ENCODE measurements at regions not wholly inside any gene's neighbourhood (a gene's known extent, or its start where the extent isn't known, plus 50 kb on each side); places are given as distances from the start of the nearest gene placed in this dataset.

DNA sequence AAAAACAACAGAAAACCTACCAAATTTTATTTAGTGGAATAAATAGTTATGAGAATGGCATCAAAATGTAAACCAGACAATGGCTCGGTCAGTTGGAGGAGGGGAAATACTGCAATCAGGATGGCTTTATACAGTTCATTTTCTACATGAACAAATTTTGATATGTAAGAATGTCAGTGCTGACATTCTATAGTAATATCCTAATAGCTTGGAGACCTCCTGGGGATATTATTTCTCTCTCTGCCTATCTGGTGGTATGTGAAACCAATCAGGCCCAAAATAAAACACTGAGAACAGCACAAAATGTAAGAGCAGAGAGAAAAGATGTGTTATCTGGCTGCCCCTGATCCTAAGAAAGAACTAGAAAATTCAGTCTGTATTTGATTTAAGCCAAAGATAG lies 327.7 kb downstream of the UBE3D start:
- Histone ChIP-seq H3K9me2 (no peaks in the 10 kb centered on the region), H3K4me2 (no peak overlapping the region), H4K20me1 (ENCODE audit: insufficient read depth) (no peaks in the 10 kb centered on the region), H3F3A (replicated peaks; ENCODE audit: insufficient read depth) (peaks cover 14% of the 10 kb centered on the region), H3K4me3 (ENCODE audit: low read depth in 2 of 2, low read length in 1 of 2) (no peak overlapping the region), H3K9me3 (no peaks in the 10 kb centered on the region), H3K36me3 (replicated peaks in 1 of 2; ENCODE audit: control insufficient read depth in 1 of 2, insufficient read depth in 2 of 2, low read length in 1 of 2) (no peaks in the 10 kb centered on the region), H3K27me3 (ENCODE audit: insufficient read depth) (no peaks in the 10 kb centered on the region), H3K9ac (no peak overlapping the region), H3K4me1 (ENCODE audit: control insufficient read depth in 1 of 2, insufficient read depth in 2 of 2, low read depth in 1 of 2, low read length in 1 of 2) (peaks cover 0 to 6% of the 10 kb centered on the region in 2 experiments; a peak in 1 of 4 replicates), H3K79me2 (ENCODE audit: insufficient read depth) (no peaks in the 10 kb centered on the region), H2AFZ (ENCODE audit: low read depth) (no peak overlapping the region), H3K27ac (ENCODE audit: low read depth in 2 of 2, low read length in 1 of 2) (no peak overlapping the region)
- no peak for DNase-seq
- 46% methylated on average over 1 of the region's 1 CpG for whole genome bisulfite sequencing (ENCODE audit: low lambda C conversion rate)
- TF ChIP-seq NRF1 (IDR thresholded peaks at IDR 0.05; ENCODE audit: low read depth, low read length): no peak
- CTCF ChIA-PET: no interaction called here
- POLR2A ChIA-PET: no interaction called here

DNA sequence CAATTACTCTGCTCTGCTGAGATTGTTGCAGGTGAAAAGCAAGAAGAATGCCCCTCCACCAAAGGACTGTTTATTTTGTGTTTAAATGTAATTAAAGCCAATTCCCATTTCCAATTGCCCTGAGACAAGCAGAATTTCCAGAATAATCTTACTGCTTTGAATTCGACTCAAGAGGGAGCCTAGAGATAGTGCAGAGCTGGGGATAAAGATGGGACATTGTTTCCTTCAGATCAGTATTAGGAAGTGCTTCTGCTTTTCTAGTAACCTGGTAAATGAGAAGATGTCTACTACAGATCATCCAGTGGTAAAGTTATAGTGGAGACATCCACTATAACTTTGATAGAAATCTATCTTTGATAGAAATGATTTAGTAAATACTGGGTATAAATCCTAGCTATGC lies 326.9 kb downstream of the UBE3D start:
- Histone ChIP-seq H3K9me3 (no peaks in the 10 kb centered on the region), H3K9me2 (no peaks in the 10 kb centered on the region), H2AFZ (ENCODE audit: low read depth) (no peak overlapping the region), H4K20me1 (ENCODE audit: insufficient read depth) (no peaks in the 10 kb centered on the region), H3F3A (replicated peaks; ENCODE audit: insufficient read depth) (peaks cover 14% of the 10 kb centered on the region), H3K4me1 (ENCODE audit: control insufficient read depth in 1 of 2, insufficient read depth in 2 of 2, low read depth in 1 of 2, low read length in 1 of 2) (peaks cover 0 to 6% of the 10 kb centered on the region in 2 experiments; a peak in 1 of 4 replicates), H3K4me2 (no peak overlapping the region), H3K9ac (no peak overlapping the region), H3K79me2 (ENCODE audit: insufficient read depth) (no peaks in the 10 kb centered on the region), H3K27me3 (ENCODE audit: insufficient read depth) (no peaks in the 10 kb centered on the region), H3K27ac (ENCODE audit: low read depth in 2 of 2, low read length in 1 of 2) (no peak overlapping the region), H3K36me3 (replicated peaks in 1 of 2; ENCODE audit: control insufficient read depth in 1 of 2, insufficient read depth in 2 of 2, low read length in 1 of 2) (no peaks in the 10 kb centered on the region), H3K4me3 (ENCODE audit: low read depth in 2 of 2, low read length in 1 of 2) (no peak overlapping the region)
- ChIA-PET CTCF (interaction anchor here (1.0 to 1.8 kb wide), 2 partner anchors 27 to 35 kb away, joined by 3 to 5 read pairs; no protein-coding TSS in a partner anchor), POLR2A (no interaction called here)
- 18% methylated on average over 1 of the region's 1 CpG for WGBS (ENCODE audit: low lambda C conversion rate)
- DNase-seq: no peak
- TF ChIP-seq, protein P1, sequence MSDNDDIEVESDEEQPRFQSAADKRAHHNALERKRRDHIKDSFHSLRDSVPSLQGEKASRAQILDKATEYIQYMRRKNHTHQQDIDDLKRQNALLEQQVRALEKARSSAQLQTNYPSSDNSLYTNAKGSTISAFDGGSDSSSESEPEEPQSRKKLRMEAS (IDR thresholded peaks at IDR 0.05; ENCODE audit: low read depth): no peak
- no peak for TF ChIP-seq EZH2phosphoT487 (IDR thresholded peaks at IDR 0.05; ENCODE audit: borderline replicate concordance, low read depth)
- no peak for TF ChIP-seq TAF1 (IDR thresholded peaks at IDR 0.05; ENCODE audit: borderline replicate concordance, low read depth, low read length)
- TF ChIP-seq TEAD4 (IDR thresholded peaks at IDR 0.05; ENCODE audit: borderline replicate concordance, insufficient read depth): no peak
- TF ChIP-seq RFX5 (IDR thresholded peaks at IDR 0.05; ENCODE audit: low read length): no peak
- TF ChIP-seq RAD21 (IDR thresholded peaks at IDR 0.05; ENCODE audit: low read length): no peak
- TF ChIP-seq SIN3A (IDR thresholded peaks at IDR 0.05; ENCODE audit: borderline replicate concordance, low read depth, low read length): no peak
- TF ChIP-seq, protein P2, sequence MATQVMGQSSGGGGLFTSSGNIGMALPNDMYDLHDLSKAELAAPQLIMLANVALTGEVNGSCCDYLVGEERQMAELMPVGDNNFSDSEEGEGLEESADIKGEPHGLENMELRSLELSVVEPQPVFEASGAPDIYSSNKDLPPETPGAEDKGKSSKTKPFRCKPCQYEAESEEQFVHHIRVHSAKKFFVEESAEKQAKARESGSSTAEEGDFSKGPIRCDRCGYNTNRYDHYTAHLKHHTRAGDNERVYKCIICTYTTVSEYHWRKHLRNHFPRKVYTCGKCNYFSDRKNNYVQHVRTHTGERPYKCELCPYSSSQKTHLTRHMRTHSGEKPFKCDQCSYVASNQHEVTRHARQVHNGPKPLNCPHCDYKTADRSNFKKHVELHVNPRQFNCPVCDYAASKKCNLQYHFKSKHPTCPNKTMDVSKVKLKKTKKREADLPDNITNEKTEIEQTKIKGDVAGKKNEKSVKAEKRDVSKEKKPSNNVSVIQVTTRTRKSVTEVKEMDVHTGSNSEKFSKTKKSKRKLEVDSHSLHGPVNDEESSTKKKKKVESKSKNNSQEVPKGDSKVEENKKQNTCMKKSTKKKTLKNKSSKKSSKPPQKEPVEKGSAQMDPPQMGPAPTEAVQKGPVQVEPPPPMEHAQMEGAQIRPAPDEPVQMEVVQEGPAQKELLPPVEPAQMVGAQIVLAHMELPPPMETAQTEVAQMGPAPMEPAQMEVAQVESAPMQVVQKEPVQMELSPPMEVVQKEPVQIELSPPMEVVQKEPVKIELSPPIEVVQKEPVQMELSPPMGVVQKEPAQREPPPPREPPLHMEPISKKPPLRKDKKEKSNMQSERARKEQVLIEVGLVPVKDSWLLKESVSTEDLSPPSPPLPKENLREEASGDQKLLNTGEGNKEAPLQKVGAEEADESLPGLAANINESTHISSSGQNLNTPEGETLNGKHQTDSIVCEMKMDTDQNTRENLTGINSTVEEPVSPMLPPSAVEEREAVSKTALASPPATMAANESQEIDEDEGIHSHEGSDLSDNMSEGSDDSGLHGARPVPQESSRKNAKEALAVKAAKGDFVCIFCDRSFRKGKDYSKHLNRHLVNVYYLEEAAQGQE (IDR thresholded peaks at IDR 0.05; ENCODE audit: low read depth, low read length): no peak
- TF ChIP-seq GATA2 (CRISPR knock-in tag; IDR thresholded peaks at IDR 0.05): no peak
- no peak for TF ChIP-seq SMC3 (IDR thresholded peaks at IDR 0.05; ENCODE audit: low read depth, low read length)
- no peak for TF ChIP-seq FOXM1 (IDR thresholded peaks at IDR 0.05; ENCODE audit: low read depth)
- no peak for TF ChIP-seq RCOR1 (IDR thresholded peaks at IDR 0.05; ENCODE audit: low read length)
- no peak for TF ChIP-seq ELF1 (IDR thresholded peaks at IDR 0.05)
- no peak for TF ChIP-seq MXI1 (IDR thresholded peaks at IDR 0.05; ENCODE audit: low read depth, low read length)
- no peak for TF ChIP-seq RXRA (IDR thresholded peaks at IDR 0.05; ENCODE audit: borderline replicate concordance, low read depth)
- TF ChIP-seq FOXJ3 (CRISPR knock-in tag; IDR thresholded peaks at IDR 0.05): no peak
- TF ChIP-seq CHD2 (IDR thresholded peaks at IDR 0.05; ENCODE audit: low read length, partially characterized antibody): no peak
- TF ChIP-seq, protein P3, sequence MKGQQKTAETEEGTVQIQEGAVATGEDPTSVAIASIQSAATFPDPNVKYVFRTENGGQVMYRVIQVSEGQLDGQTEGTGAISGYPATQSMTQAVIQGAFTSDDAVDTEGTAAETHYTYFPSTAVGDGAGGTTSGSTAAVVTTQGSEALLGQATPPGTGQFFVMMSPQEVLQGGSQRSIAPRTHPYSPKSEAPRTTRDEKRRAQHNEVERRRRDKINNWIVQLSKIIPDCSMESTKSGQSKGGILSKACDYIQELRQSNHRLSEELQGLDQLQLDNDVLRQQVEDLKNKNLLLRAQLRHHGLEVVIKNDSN (IDR thresholded peaks at IDR 0.05; ENCODE audit: borderline replicate concordance, low read depth): no peak

Data from SK-N-SH (cell line).